OCI-LY3 (cell line): ENCODE measurements at regions not wholly inside any gene's neighbourhood (a gene's known extent, or its start where the extent isn't known, plus 50 kb on each side); places are given as distances from the start of the nearest gene placed in this dataset.

Experiments
- H2AFZ ChIP-seq: fragments of 200-600, 300-600 bp; shearing (Covaris generic); 2 replicates; pipeline ENCODE4 v1.6.0; 2014; ENCODE audit warnings: antibody characterized with exemption, low read depth, low read length
- H3K27ac ChIP-seq: fragments of 200-600, 300-600 bp; sonication (generic); 2 replicates; pipeline ENCODE4 v1.5.1; 2014; ENCODE audit warnings: mild to moderate bottlenecking, low read length, moderate library complexity, mixed read lengths
- H3K27me3 ChIP-seq: fragments of 200-600, 300-600 bp; sonication (generic); 2 replicates; pipeline ENCODE4 v1.6.1; 2014; ENCODE audit warnings: low read depth, low read length, mixed read lengths
- H3K36me3 ChIP-seq: fragments of 200-600, 300-600 bp; sonication (generic); replicated peaks from 2 replicates; pipeline ENCODE3; 2014; ENCODE audit warnings: low read depth, low read length, mixed read lengths
- H3K4me1 ChIP-seq: fragments of 300-600, 200-600 bp; sonication (generic); 2 replicates; pipeline ENCODE4 v1.6.1; 2014; ENCODE audit warnings: low read length, mixed read lengths
- H3K4me2 ChIP-seq: fragments of 200-600, 300-600 bp; sonication (generic); 2 replicates; pipeline ENCODE4 v1.6.1; 2014; ENCODE audit warnings: low read length, mixed read lengths
- H3K4me3 ChIP-seq: fragments of 300-600, 200-600 bp; sonication (generic); 2 replicates; pipeline ENCODE4 v1.5.1; 2014; ENCODE audit warnings: antibody characterized with exemption, mild to moderate bottlenecking, low read length, moderate library complexity
- H3K79me2 ChIP-seq: fragments of 300-600, 200-600 bp; shearing (Covaris generic); 2 replicates; pipeline ENCODE4 v1.6.1; 2014; ENCODE audit warnings: mild to moderate bottlenecking, low read length, mixed read lengths
- H3K9ac ChIP-seq: fragments of 300-600, 200-600 bp; shearing (Covaris generic); 2 replicates; pipeline ENCODE4 v1.6.0; 2014; ENCODE audit warnings: mild to moderate bottlenecking, low read length, moderate library complexity
- H3K9me3 ChIP-seq: fragments of 200-600, 300-600 bp; shearing (Covaris generic); 2 replicates; pipeline ENCODE4 v1.6.1; 2014; ENCODE audit warnings: low read length, mixed read lengths; ENCODE audit not compliant: insufficient read depth
- H4K20me1 ChIP-seq: fragments of 200-600, 300-600 bp; sonication (generic); 2 replicates; pipeline ENCODE4 v1.6.1; 2016; ENCODE audit warnings: low read length, mixed read lengths; ENCODE audit not compliant: insufficient read depth
- CTCF ChIP-seq: fragments of 200-600, 300-600 bp; sonication (generic); IDR thresholded peaks from 2 replicates; pipeline ENCODE4 v1.5.1; 2014; ENCODE audit warnings: antibody characterized with exemption, low read length, low read depth
- EZH2phosphoT487 ChIP-seq: fragments of 200-600 bp; shearing (Covaris generic); IDR thresholded peaks from 2 replicates; pipeline ENCODE4 v1.6.1; 2018; ENCODE audit warnings: antibody characterized with exemption, mixed run types, low read depth

GRCh38 chr4:26150948-26151347 lies 169.9 kb upstream of the RBPJ start:
- Histone ChIP-seq H3K4me1 (peaks cover 66% of the 10 kb centered on the region), H4K20me1 (no peaks in the 10 kb centered on the region), H3K27ac (peak overlapping the region; percentile 54), H3K9ac (peak overlapping the region; percentile 31; the same call in 1 of the 2 replicates), H3K4me2 (peak overlapping the region; percentile 51), H3K79me2 (no peaks in the 10 kb centered on the region), H3K4me3 (peak overlapping the region; percentile 25; the same call in 1 of the 2 replicates), H3K36me3 (peaks cover 12% of the 10 kb centered on the region), H3K9me3 (0 out of 2 replicates have a peak, but pooled peaks cover 3% of the 10 kb centered on the region), H3K27me3 (no peaks in the 10 kb centered on the region), H2AFZ (peak overlapping the region; percentile 51; the same call in 1 of the 2 replicates)
- TF ChIP-seq EZH2phosphoT487 (no peak), CTCF (no peak)

GRCh38 chr4:26151615-26152014 lies 169.2 kb upstream of the RBPJ start:
- no peaks in the 10 kb centered on the region for H3K9me3 ChIP-seq
- H4K20me1 ChIP-seq = no peaks in the 10 kb centered on the region
- no peaks in the 10 kb centered on the region for H3K79me2 ChIP-seq
- peak overlapping the region; percentile 51; the same call in 1 of the 2 replicates for H3K4me2 ChIP-seq
- H3K4me1 ChIP-seq = peaks cover 62% of the 10 kb centered on the region
- peak overlapping the region; percentile 31; the same call in 1 of the 2 replicates for H3K9ac ChIP-seq
- H3K27me3 ChIP-seq = no peaks in the 10 kb centered on the region
- H2AFZ ChIP-seq = no peak overlapping the region
- H3K36me3 ChIP-seq = peaks cover 9% of the 10 kb centered on the region
- no peak for TF ChIP-seq EZH2phosphoT487
- no peak for TF ChIP-seq CTCF
- H3K27ac ChIP-seq = peak overlapping the region; percentile 54
- no peak overlapping the region for H3K4me3 ChIP-seq

GRCh38 chr4:26152056-26152455 lies 168.8 kb upstream of the RBPJ start:
- Histone ChIP-seq H3K27ac (no peak overlapping the region), H3K9me3 (no peaks in the 10 kb centered on the region), H3K4me3 (no peak overlapping the region), H3K79me2 (no peaks in the 10 kb centered on the region), H3K36me3 (peaks cover 9% of the 10 kb centered on the region), H3K27me3 (no peaks in the 10 kb centered on the region), H3K9ac (no peak overlapping the region), H4K20me1 (no peaks in the 10 kb centered on the region), H3K4me1 (peaks cover 62% of the 10 kb centered on the region), H3K4me2 (no peak overlapping the region), H2AFZ (no peak overlapping the region)
- no peak for TF ChIP-seq EZH2phosphoT487
- no peak for TF ChIP-seq CTCF

GRCh38 chr4:26157541-26157940 lies 163.3 kb upstream of the RBPJ start:
- Histone ChIP-seq H2AFZ (no peak overlapping the region), H3K36me3 (peaks cover 14% of the 10 kb centered on the region), H3K27me3 (no peaks in the 10 kb centered on the region), H3K4me2 (no peak overlapping the region), H4K20me1 (no peaks in the 10 kb centered on the region), H3K9me3 (peaks cover 6% of the 10 kb centered on the region; the same call in 1 of the 2 replicates), H3K4me1 (peaks cover 43% of the 10 kb centered on the region), H3K79me2 (no peaks in the 10 kb centered on the region), H3K4me3 (no peak overlapping the region), H3K27ac (no peak overlapping the region), H3K9ac (no peak overlapping the region)
- TF ChIP-seq CTCF (no peak), EZH2phosphoT487 (no peak)
